Fibroblast of gingiva (primary cell): ENCODE measurements at regions not wholly inside any gene's neighbourhood (a gene's known extent, or its start where the extent isn't known, plus 50 kb on each side); places are given as distances from the start of the nearest gene placed in this dataset.
A peak's percentile ranks its signal among the peaks of the same experiment; 100 is the strongest.

Experiments
- DNase-seq: peaks from one replicate; pipeline ENCODE4 v3.0.0-alpha.2; 2011; ENCODE audit warnings: low read depth

DNA sequence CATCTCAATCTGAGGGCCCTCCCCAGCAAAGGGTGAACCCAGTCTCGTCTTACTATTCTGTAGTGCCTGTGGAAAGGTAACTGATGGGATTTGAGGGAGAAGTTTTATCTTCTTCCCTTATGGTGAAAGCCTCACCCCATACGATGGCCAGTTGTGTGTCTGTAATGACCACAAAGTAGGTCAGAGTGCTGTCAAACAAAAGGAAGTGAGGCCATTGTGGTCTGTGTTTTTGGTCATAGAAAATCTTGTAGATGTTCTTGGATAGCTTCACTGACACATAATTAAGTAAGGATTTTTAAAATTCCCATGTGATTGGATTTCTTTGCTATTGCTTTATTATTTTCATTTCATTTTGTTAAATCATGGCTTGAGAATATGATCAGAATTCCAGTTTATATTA is 505.1 kb upstream of the KLF4 start:
- peak; percentile 14 for DNase-seq

DNA sequence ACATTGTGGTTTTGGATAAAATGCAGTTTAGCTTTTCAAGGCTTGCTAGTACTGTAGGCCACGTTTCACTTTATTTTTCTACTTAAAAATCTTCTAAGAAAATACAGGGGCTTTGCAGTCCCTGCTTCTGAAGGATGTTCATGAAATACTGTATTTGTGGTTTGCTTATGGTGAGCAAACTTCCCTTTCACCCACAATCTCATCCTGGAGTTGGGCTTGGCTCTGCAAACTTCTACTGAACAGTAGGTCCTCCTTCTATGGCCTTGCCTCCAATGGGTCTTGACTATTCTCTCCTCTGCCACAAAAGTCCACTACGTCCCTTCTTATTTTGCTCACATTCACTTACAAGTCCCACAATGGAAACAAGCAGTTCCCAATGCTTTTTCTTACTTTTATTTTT is 502.7 kb upstream of the KLF4 start:
- no peak for DNase-seq

DNA sequence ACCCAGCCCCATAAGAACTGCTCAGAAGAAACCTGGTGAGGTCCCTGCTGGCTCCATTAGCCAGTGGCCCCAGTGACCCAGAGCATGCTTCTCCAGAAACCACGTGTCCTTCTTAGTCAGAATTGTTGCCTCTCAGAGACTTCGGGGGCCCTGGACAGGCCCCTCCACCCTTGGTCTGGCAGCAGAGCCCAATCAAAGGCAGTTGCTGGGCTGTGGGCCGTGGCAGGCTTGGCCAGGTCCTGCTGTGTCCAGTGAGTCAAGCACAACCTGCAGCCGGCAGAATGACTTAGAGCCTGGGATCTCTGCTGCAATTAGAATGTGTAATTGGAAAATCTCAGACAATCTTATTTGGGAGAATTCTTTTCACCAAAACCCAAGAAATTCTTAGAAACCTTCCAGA is 502.0 kb upstream of the KLF4 start:
- no peak for DNase-seq

DNA sequence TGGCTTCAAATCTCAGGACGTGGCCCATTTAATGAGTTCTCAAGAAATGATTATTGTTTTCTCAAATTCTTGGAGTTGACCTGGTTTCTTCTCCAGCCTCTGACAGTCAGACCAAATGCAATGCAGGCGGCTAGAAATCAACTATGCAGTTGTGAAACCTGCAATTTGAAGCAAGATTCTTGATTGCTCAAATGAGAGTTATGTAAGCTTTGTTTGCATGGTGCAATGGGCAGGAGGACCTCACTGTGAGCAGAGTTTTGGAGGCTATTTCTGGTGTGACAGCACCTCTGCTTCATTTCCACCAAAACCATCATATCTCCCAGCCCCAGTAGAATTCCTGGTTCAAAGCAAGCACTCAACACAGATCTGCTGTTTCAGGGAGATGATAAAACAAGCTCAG is 500.0 kb upstream of the KLF4 start:
- peak; percentile 85 for DNase-seq

DNA sequence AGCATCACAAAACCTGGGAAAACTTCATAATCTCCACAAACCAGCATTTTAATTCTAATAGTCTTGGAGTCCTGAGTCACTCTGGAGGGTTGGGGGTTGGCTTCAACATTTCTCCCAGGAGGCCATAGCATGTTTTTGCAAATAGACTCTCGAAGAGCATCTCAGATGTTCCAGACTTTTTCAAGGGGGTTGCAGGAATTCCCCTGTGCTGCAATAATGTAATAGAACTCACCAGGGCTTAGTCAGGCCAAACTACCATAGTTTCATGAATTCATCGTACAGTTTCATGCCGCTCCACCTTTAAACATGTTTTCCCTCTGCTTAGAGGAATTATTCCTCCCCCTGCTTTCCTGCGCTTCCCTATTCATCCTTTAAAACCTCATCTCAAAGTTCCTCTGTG is 499.5 kb upstream of the KLF4 start:
- peak; percentile 53 for DNase-seq

DNA sequence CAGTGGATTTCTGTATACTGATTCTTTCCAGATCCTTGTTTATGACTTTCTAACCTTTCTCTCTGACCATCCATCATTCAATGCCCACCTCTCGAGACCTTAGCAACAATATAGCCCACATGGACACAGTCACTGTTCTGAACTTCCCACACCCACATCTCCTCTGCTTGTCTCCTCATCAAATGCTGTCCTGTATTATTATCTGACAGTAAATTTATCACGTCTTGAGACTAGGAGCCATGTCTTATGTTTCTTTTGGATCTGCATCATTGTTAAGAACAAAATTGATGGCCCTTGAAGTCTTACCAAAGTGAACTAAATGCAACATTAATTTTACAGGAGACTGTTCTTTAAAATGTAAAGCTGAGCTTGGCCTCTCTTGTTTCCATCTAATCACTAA is 495.4 kb upstream of the KLF4 start:
- DNase-seq: no peak

DNA sequence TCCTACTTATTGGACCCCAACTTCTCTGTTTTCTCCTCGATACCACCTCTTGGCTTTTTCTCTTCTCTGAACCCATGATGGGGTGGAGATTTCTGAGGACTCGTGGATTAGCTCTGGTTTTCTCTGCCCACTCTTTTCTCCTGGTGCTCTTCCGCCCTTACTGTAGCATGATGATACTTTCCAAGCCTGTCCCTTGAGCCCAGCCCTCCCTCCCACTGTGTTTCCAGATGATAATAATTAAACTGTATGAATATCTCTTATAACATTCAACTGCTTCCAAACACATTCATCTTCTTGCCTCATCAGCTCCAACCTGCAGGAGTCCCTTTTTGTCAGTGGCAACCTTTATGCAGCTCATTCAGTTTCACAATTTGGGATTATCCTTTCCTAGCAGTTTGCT is 494.2 kb upstream of the KLF4 start:
- DNase-seq: peak; percentile 71

DNA sequence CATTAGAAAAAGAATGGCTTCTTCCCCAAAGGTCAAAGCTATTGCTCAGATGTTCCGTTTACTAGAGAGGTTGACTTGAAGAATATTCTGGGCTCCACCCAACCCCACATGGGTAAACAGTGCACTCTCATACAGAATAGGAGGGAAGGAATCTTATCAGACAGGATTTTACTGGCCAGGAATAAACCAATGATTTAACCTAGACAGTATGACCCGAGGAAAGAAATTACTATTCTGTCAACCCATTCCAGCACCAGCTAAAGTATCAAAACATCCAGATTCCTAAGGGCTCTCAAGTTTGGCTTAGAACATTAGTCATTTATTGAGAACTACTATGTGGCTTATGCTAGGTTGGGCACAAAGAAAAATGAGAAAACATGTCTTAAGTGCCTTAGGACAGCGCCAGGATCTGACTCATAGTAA is 493.6 kb upstream of the KLF4 start:
- DNase-seq: peak; percentile 75

DNA sequence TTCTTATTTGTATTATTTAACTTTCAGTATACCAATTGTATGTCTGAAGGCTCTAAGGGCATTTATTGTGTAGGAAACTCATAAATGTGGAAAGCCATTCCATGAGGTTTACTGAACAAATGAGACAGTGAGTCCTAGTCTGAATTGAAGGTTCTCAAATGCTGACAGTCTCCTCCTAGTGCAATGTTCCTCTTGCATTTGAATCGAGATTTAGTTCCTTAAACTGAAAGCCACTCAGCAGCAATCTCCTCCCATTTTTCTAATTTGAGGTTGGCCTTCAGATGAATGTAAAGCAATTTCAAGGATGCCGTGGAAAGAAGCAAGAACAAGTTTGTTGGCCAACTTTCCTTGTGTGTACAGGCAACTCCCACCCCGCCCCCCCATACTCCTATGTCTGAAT is 493.2 kb upstream of the KLF4 start:
- DNase-seq: no peak

DNA sequence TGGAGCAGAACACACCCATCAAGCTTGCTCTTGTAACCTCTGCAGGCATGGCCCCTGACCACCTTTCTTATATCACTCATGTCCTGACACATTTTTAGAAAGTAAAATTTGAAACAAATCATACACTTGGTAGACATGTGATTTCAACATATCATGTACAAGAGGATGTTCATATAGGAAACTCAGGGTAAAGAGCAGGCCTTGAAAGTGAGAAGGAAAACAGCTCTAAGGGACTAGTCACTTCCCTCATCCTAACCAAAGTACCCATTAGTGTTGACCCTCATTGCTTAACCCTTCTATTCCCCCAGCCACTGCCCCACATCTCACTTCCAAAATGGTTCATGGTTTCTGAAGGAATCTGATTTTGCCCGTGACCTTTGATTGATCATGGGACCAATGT is 492.4 kb upstream of the KLF4 start:
- DNase-seq: no peak

DNA sequence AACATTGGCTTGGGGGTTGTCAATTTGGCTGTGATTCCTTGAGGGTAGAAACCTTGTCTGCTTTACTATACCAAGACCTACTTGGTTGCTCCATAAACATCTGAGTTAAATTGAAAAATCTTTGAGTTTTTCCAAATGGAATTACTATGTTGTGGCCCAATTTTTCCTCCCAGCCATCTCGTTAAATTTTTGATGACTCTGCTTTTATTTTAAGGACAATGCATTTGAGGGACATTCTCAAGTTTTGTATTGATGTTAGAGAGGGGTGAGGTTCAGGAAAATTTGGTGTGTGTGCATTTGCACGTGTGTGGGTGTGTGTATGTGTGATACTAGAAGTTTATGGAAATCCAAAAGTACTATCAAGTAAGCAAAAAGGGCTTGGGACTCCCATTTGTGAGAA is 491.4 kb upstream of the KLF4 start:
- no peak for DNase-seq

DNA sequence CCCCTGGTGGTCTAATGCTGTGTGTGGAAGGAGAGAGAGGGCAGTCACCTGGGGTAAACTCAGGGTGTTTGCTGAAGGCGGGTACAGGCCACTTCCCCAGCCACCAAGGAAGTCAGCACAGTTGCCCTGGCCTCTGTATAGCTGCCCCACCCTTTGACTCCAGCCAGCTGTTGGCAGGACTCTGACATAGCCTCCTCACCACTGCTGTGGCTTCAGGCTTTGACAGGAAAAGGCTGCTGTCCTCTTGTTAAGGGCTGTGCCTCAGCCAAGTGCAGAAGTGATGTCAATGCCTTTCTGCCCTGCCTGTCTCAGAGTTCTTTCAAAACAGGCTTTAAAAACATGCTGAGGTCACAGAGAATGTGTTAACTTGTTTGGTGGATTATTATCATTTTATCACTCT is 487.2 kb upstream of the KLF4 start:
- peak; percentile 43 for DNase-seq

DNA sequence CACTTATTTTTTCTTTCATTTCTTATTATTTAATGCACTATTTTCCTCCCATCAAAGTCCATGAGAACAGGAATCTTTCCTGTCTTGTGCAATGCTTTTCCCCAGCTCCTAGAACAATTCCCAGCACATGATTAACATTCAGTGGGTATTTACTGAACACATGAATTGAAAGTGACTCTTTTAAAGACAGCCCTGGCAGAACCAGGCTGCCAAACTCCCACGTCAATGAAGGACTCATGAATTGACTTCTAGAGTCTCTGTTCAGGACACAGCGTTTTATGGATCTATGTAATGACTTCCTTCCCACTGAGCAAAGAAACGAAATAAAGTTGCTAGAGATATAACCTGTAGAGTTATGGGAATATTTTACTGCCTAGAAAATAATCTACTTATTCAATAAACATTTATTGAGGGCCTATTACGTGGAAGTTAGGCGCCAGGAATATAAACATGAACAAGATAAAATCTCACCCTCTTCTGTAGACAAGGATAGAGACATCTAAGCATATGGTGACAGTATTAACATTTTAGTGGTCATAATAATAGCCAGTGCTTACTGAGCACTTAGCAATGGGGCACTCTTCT is 485.9 kb upstream of the KLF4 start:
- DNase-seq: no peak

DNA sequence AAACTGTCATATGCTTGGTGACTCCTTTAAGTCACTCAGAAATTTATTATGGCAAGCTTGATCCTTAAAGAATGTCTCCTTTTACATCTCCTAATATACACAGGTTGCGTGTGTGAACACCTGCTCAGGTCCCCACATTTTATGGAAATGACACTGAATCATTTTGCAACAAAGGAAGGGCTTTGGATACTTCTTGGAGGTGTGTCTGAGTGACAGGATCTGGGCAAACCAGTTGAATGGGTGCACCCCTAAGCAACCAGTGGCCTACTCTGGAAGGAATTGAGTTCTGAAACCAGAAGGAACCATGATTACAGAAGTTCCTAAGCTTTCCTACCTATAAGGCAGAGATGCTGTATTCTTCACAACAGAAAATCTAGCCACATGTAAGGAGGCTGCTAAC is 483.9 kb upstream of the KLF4 start:
- no peak for DNase-seq

DNA sequence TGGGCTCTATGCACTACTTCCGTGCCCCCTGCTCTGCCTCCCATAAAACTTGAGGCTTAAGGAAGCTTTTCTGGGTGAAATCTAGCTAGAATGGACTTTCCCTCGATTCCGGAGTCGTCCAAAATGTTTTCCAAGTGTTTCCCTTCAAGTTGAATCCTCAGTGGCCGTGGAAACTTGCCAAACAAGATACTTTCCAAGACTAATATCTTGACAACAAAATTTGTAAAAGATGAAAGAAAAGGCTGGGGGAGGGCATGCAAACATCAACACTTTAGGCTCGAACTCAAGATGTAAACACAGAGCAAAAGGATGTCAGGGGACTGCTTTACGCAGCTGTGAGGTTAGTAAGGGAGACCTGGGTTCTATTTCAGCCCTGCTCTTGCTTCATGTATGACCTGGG is 482.8 kb upstream of the KLF4 start:
- DNase-seq: no peak

DNA sequence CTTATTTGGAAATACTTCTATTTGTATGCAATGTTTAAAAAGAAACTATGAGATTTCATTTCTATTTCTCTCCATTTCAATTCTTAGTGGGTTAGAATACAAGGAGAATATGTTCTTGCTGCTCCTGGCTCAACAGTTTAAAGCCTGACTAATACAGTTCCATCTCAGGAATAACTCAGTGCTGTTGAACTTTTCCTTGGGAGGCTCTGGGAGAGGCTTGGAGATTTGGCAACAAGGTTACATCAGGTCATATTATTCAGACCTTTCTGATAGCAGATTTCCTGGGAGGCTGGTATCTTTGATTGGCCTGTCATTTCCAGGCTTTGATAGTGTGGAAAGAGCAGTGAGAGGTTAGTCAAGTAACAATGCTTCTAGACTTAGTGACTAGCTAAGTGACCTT is 481.7 kb upstream of the KLF4 start:
- DNase-seq: no peak

DNA sequence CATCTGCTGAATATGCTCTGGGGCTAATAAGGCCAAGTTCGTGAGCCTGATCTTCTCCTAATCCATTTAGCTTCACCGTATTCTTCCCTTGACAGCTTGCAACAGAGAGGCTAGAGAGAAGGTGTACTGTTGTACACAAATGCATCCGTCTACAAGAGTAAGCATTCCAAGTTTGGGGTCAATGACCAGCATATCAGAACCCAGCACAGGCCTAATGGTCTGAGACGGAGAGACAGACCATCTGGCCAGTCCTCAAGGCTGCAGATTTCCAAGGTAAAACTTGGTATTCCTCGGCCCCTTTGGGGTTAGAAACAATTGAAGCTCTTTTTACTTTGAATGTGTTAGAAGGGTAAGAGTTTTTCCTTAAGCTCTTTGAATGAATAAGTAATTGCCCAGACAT is 481.2 kb upstream of the KLF4 start:
- DNase-seq: no peak

DNA sequence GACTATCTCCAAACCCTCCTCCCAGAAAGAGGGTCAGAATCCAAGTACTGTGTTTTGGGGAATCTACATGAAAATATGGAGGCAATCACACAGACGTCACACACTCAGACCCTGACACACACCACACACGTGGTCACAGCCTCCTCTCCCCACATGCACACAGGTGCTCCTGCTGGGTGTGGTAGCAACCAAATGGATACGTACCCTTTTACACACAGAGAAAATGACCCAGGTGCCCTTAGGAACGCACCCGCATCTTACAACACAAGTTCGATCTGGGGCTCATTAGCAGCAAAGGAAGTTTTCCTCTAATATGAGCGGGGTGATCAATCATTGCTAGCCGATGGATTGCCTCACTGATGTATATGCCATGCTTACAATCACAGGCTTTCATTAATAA is 480.2 kb upstream of the KLF4 start:
- no peak for DNase-seq

DNA sequence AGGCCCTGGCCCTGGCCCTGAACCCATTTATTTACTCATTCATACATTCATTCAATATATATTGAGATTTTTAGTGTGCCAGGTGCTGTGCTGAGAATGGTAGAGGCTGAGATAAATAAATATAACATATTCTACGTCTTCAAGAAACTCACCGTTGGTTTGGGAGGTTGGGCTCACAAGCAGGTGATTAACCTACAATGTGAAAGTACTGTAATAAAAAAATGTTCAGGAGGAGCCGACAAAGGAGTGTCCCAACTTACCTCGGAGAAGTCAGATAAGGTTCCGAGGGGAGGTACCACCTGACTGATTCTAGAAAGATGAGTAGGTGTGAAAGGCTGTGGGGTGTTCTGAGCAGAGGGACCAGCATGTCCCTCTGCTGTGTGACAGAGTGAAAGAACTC is 479.6 kb upstream of the KLF4 start:
- DNase-seq: no peak

DNA sequence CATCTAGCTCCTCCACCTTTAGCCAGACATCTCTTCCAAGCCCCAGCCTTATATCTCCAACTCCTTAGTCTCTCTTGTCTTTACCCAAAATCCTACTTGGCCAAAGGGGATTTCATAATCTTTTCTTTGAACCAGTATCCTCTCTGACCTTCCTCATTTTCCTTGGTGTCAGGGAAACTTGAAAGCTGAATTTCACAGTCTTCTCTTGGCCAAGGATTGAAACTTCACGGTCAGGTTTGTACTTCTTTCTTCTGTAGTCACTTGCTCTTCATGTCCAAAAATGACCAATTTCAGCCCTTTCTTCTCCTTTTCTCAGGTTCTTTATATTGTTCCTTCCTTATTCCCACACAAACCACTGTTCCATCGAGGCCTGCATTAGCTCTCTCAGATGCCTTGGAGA is 473.7 kb upstream of the KLF4 start:
- no peak for DNase-seq

DNA sequence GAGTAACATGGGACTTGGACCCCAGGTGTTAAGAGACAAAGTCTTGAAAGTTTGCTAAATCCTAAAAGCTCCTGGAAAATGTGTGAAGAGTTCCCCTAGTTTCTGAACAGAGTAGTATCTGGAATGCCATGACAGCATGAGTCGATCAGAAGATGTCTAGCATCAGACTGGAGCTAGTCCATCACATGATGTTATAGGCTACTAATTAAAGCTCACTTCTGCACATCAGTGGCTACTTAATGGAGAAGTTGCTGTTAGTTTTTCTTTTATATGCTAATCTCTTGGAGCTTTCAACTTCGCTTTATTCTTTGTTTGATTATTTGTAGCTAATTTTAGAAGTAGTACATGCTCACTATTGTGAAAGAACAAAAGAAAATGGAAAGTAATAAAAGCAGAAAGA is 471.3 kb upstream of the KLF4 start:
- no peak for DNase-seq

DNA sequence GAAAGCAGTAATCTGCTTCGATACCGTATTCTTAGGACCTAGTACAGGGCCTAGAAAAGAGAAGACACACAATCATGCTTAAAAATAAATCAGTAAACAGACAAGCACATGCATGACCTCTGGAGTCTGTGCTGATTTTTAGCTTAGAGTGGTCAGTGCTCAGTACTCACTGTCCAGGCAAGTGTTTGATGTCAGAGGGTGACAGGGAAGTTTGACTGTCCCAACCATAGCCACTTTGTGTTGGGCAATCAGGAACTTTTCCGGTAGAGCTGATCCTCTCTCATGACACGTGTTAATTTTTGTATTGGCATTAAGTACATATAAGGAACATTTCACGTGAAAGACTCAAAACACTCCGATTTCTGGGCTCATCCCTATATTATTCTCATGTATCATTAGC is 464.7 kb upstream of the KLF4 start:
- DNase-seq: no peak

DNA sequence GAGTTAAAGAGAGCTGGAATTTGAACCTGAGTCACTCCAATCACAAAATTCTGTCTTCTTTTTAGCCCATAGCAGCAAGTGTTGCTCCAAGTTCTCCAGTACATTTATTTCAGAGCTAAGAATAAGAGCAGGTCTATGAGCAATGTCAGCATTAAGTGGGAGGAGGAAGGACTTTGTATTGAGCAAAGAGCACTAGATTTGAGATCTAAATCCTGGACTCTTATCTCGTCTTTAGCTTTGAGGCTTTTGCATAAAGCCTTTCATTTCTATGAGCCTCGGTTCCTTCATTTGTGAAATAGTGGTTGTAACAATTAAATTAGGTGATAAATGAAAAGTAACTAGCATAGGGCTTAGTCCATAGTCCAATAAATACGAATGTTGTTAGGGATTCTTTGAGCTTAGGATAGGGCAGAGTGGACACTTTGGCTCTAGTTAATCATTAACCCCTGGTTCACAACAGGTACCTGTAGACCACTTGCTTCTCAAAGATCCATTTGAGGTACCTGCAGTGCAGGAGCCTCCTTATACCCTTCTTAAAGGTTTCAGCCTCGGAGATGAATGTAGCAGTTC is 464.1 kb upstream of the KLF4 start:
- DNase-seq: no peak

DNA sequence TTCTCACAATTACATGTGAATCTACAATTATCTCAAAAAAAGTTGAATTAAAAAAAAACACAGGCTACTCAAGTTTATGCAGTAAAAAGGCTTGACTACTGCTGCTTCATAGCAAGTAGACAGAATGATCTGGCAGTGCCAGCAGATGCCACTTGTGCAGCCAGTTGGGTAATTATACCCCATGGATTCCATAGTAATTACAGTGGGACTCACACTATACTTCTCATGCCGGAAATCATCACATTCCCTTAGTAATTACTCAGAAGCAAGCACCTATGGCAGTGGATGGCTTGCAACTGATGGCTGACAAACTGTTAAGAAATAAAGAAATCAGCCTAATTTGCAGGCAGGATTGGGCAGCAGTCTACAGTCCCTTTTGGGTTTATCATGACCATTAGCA is 463.2 kb upstream of the KLF4 start:
- DNase-seq: no peak

DNA sequence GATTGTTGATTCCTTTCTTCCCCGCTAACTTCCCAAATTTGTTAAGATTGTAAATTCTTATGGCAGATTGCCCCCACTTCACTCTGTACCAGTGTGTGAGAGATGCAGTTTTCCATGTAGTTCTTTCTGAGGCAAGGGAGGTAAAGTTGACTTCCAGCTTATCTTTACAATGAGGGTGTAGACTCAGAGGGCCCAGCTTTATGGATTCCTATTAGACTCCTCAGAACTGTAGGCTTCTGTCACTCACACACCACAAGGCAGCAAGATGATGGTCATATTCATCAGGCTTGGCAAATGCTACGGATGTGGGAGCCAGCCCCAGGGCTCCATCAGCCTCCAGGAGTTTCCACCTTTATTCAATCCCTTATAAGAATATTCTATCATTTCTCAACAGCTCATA is 461.9 kb upstream of the KLF4 start:
- no peak for DNase-seq
